HG03039 (cell line): ENCODE measurements at regions not wholly inside any gene's neighbourhood (a gene's known extent, or its start where the extent isn't known, plus 50 kb on each side); places are given as distances from the start of the nearest gene placed in this dataset.

Experiments used
- ATAC-seq: cut with Tn5 transposase; IDR thresholded peaks from one replicate; pipeline ENCODE4 v1.9.1; 2021; ENCODE audit warnings: mild to moderate bottlenecking, moderate library complexity; ENCODE audit not compliant: unreplicated experiment

DNA sequence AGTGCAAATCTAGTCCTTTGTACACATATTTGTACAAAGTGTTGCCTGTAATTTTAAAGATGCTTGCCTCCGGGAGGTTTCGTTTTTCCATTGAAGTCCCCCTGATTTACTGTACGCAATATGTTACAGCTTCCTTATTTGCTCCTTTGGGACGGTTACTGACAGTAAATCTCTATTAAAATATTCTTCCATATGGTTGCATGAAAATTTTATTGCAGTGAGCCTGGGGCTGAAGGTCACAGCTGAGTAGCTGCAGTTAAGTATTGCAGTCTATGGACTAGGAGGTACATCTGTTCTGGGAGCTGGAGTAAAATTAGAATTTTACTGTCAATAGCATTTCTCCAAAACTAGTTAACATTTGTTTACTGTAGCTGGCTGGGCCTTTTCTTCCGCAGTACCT is 119.2 kb downstream of the ETAA1 start:
- ATAC-seq, result no peak

DNA sequence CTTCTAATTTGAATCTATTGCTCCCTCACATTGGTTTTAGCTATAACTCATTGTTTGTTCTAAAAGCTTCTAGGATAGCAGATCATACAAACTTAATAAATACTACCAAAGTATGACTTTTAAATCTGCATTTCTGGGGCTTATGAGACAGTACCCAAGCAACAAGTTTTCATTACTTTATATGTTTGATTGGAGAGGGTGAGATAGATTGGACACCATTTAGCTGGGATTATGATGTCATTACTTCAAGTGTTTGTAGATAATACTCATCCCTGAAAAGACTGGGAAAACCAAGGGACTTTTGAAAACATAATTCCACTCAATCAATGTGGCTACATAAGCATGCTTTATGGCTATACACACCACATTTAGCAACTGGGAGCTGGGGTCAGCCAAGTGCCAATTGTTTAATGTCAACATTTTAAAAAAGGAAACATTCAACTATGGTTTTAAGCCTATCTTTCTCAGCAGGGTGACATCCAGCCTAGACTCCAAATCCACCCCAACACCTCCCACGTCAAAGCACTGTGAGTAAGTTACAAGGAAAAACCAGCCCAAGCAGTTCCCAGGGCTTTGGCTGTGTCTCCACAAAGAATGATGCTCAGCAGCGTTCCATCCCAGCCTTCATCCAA is 119.9 kb downstream of the ETAA1 start:
- ATAC-seq, result no peak

- ATAC-seq, result no peak
Observed at GRCh38 chr2:67522148-67522547, 125.0 kb downstream of the ETAA1 start.

DNA sequence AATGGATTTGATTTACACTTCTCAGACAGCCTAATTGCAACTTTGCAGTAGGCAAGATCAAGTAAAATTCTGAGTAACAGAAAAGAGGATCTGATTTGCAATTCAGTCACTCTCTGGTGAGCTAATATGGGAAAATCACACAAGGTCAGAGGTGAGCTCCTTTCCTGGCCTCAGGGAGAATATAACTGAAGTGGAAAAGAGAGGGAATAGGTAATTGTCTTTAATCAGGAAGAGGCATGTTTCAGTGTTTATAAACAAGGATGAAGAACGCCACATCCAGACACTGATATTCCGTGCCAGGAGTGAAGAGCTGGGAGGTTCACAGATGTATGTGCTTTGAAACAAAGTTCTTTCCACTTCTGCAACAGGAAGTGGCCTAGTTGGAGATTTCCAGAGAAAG is 127.1 kb downstream of the ETAA1 start:
- no peak for ATAC-seq

GRCh38 chr2:67524777-67525176 is 127.6 kb downstream of the ETAA1 start:
- ATAC-seq, result no peak

- ATAC-seq, result no peak
Observed at GRCh38 chr2:67526283-67526682, 129.2 kb downstream of the ETAA1 start.

- ATAC-seq, result no peak
Observed at GRCh38 chr2:67528320-67528719, 131.2 kb downstream of the ETAA1 start.

DNA sequence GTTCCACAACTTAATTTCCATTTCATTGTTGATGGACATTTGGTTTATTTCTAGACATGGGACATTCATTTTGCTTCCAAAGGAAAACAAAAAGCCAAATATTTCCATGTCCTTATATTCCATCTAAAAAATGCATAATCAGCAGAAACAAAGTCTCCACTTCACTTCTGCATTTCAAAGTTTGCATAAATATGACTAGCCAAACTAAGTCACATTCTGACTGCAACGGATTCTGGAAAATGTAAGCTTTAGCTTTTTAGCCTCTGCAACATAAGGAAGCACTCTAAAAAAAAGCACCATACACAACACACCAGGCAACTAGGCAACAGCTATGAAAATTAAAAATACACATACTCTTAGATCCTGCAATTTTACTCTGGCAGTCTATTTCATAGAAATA is 135.3 kb downstream of the ETAA1 start:
- ATAC-seq, result no peak

- no peak for ATAC-seq
Observed at GRCh38 chr2:67534745-67535144, 137.6 kb downstream of the ETAA1 start.

DNA sequence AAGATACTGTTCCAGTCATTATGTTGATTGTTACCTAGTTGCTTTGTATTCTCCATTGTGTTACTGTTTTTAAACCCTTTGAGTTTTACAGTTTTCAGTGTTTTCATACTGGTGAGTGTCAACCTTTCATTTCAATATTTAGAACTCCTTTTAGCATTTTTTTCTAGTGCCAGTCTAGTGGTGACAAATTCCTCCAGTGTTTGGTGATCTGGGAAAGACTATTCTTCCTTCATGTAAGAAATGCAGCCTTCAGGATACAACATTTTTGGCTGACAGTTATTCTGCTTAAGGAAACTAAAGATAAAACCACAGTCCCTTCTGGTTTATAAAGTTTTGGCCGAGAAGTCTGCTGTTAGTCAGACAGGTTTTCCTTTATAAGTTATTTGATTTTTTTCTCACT is 143.8 kb downstream of the ETAA1 start:
- ATAC-seq, result no peak

DNA sequence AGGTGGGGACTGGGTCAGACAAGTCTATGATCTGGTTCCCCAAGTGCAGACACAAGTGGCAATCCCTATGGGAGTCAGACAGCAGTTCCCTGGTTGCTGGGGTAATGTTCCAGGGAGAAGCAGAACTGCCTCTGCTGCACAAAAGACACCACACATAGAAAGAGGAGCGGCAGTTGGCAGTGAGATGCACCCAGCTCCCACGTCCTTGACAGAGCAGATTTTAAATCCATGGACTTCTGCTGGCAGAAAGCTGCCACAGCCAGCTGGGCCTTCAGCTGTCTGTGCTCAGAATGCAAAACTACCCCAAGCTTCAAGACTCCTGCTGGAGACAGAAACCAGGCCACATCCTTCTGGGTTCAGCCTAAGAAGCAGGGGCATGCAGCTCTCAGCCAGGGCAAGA is 147.2 kb downstream of the ETAA1 start:
- no peak for ATAC-seq

DNA sequence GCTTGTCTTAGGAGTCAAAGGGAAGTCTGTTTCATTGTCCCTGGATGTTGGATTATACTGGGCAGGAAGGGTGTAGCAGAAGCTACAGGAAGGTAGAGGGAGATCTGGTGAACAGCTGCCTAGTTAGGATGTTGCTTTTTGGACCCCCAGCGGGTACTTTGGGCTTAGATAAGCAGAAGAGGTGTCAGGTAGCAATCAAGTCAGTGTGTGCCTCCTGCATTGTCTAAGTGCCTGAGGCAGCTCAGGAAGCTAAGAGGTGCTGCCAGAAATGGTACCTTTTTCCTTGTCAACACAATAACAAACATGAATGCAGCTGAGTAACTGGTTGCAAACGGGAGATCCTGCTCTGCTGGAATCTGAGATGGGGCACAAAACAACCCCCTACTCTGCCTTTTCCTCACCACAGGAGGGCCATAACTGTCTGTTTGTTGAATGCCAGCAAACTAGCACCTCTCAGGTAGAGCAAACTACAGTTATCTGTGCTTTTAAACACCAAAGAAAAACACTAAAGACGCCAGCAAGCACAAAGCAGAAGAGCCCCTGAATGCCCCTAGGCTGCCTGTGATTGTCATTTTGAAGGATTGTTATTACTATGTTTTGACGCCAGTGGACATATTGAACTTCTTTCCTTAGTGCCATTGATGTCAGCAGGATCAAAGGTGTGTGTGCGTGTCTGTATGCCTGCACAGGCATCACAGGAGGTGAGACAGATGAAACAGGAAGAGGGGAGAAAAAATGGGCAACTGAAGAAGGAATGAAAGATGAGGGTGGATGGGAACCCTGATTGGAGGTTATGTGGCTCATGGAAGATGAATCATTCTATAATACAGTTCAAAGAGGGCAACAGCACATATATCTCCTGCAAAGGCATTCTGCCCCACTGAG is 151.4 kb downstream of the ETAA1 start:
- no peak for ATAC-seq

DNA sequence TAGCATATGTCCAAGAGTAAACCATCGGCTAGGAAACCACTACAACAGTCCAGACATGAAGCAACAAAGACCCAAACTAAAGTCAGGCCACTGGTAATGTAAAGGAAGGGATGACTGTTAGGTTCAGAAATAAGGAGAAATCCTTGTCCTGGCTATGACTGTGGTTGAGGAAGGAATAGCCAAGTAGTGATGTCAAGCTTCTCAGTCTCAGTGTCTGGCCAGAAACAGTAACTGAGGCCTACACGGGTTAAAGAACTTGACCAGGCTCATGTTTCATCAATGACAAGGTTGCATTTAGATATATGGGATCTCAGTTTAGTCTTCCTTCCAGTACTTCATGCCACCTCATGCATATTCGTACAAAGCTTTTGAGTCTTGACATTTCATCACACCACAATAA is 162.0 kb downstream of the ETAA1 start:
- ATAC-seq, result no peak

- ATAC-seq, result no peak
Observed at GRCh38 chr2:67560771-67561456, 163.8 kb downstream of the ETAA1 start.

DNA sequence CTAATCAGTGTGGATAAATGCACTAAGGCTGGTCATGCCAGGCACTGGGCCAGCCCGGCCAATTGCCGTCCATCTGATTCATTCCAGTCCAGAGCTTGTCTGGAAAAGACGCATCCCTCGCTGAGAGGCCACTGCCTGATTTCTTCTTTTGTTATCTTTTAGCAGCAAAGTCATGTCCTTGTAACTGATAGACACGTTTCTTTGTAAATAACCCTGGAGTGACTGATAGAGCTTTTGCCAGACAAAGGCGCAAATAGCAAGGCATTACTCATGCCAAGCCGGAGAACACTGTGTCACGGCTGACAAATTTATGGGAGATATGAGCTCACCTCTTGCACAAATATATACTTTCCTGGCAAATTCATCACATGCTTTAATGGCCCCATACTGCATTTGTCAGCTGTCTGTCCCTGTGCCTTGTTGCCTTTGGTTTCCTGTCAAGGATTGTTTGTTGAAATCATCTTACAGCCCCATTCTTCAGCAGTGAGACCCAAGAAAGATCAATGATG is 164.4 kb downstream of the ETAA1 start:
- ATAC-seq, result no peak

- no peak for ATAC-seq
Observed at GRCh38 chr2:67564076-67564475, 166.9 kb downstream of the ETAA1 start.

DNA sequence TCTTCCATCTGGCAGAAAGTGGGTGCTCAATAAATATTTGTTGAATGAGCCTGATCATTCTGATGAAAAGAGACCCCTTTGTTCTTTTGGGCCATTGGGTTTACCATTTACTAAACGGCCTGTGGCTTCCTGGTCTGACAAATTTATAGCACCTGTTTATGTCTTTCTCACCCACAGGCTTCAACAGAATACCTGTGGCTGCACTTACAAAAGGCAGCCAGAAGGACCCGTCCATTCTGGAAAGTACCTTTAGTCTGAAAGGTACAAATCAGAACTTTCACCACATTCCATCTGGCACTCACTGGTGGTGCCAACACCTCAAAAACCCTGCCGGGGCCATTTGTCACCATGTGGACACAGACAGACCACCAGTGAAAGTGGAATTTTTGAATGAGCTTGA is 167.5 kb downstream of the ETAA1 start:
- ATAC-seq, result no peak

GRCh38 chr2:67565262-67565661 is 168.1 kb downstream of the ETAA1 start:
- no peak for ATAC-seq

GRCh38 chr2:67565761-67566160 is 168.6 kb downstream of the ETAA1 start:
- ATAC-seq, result no peak

DNA sequence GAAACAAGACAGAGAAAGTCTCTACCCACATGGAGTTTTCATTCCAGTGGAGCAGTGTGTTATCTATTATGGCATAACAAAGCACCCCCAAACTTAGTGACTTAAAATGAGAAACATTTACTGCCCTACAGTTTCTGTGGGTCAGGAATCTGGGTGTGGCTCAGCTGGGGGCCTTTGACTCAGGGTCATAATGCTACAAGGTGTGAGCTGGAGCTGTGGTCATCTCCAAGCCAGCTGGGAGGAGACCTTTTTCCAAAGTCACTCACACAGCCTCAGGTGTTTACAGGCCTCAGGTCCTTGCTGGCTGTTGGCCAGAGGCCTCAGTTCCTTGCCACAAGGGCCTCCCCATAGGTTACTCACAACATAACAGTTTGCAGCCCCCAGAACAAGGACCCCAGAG is 169.2 kb downstream of the ETAA1 start:
- no peak for ATAC-seq

DNA sequence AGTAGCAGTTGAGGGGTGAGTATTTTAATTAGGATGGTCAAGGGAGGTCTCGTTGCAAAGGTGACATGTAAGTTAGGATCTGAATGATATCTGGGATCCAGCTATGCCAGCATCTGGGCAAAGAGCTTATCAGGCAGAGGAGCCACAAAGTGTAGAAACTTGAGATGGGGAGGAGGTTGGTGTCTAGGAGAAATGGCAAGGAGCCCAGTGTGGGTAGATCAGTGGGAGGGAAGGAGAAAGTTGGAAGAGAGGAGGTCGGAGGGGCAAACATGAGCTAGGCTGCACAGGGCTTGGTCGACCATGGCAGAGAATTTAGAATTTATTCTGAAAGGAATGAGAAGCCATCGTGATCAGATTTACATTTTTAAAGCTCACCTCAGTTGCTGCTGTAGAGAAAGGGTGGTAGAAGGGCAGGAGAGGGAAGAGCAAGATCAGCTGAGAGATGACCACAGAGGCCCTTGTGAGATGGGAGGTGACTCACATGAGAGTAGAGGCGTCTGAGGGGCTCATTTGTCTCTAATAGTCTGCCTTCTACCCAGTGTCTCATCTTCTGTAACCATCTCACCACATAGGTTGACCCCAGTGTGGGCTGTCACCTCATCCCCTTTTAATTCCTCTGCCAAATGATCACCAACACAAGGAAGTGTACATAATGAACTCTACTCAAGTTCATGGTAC is 170.0 kb downstream of the ETAA1 start:
- no peak for ATAC-seq
